GM18861 (cell line): ENCODE measurements at regions not wholly inside any gene's neighbourhood (a gene's known extent, or its start where the extent isn't known, plus 50 kb on each side); places are given as distances from the start of the nearest gene placed in this dataset.
"Not testable (repeated sequence)": the region's sequence is repeated elsewhere in the genome, so short reads cannot be mapped to it uniquely, and the experiment has no call there.

Experiments
- ATAC-seq: cut with Tn5 transposase; IDR thresholded peaks from one replicate; pipeline ENCODE4 v1.9.1; 2021; ENCODE audit not compliant: unreplicated experiment

GRCh38 chr1:189117072-189117770 lies 1360.4 kb downstream of the BRINP3 start:
- no peak for ATAC-seq

GRCh38 chr1:189121941-189122340 lies 1355.7 kb downstream of the BRINP3 start:
- ATAC-seq: no peak

DNA sequence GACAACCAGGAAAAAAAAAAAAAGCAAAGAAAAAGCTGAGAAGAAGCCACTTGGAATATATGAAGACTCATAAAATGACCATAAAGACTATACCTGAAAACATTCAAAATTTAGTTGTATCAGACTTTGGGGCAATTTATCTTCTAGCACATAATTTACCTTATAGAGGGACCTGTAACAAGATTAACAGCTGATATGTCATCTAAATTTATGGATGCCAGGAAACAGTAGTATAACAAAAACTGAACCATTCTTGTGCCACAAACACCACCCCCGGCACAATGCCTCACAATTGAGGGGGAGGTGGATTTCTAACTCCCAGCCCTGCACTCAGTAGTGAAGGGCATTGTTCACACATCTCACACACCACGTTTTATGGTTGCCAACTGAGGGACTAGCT lies 1352.0 kb downstream of the BRINP3 start:
- no peak for ATAC-seq

- ATAC-seq: no peak
Observed at GRCh38 chr1:189131576-189131975, 1346.1 kb downstream of the BRINP3 start.

GRCh38 chr1:189139748-189140147 lies 1337.9 kb downstream of the BRINP3 start:
- ATAC-seq: not testable (repeated sequence)

DNA sequence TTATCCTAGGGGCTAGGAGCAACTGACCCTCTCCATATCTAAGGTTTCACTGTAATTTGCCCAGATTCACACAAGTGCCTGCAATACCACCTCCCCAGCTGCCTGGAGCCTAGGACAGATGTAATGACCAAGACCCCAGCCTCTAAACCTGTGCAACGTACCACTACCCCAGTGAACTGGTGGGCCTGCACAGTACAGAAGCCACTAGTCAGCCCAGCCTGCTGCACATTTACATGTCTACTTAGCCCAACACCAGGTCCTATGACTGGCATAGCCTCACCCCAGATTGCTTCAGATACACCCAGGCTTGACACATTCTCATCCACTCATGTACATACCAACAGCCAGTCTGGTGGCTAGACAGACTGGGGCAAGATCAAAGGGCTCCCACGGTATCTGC lies 1336.6 kb downstream of the BRINP3 start:
- no peak for ATAC-seq

- ATAC-seq: no peak
Observed at GRCh38 chr1:189149547-189150375, 1327.9 kb downstream of the BRINP3 start.

DNA sequence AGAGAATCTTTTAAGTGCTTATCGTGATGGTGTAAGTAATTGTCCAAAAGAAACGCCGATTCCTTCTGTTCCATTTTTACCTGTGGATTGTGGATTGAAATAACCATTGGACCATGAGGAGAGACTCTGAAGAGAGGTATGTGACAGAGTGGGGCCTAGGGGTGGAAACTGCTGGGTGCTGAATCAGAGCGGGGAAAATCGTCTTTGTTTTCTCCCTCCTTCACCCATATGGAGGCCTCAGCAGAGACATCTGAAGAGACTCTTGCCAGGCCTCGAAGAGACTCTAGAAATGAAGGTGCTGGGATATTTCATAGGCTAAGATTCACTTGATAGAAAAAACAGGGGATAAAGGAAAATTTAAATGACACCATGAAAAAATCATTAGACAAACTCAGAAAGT lies 1327.0 kb downstream of the BRINP3 start:
- no peak for ATAC-seq

DNA sequence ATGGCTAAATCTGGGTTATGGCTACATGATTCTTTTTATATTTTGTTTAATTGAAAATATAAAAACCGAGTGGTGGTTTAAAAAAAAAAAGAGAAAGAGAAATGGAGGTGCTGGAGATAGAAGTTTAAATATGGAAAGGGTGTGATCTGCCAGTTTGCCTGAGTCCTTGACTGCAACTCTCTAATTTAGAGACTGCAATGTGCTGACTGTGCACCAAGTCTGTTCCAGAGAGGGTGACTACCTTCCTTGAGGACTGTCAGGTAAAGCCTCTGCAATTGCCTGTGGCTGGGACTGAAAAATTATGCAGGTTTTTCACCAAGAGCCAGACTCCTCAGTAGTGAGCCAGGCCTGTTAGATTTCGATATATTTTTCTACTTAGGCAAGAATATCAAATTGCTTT lies 1326.3 kb downstream of the BRINP3 start:
- no peak for ATAC-seq

DNA sequence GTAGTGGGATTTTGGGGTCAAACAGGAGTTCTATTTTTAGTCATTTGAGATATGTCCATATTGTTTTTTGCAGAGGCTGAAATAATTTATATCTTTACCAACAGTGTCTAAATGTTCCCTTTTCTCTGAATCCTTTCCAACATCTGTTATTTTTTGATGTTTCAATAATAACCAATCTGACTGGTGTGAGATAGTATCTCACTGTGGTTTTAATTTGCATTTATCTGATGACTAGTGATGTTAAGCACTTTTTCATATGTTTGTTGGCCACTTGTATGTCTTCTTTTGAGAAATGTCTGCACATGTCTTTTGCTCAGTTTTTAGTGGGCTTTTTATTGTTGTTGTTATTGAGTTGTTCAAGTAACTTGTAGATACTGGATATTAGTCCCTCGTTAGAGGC lies 1325.0 kb downstream of the BRINP3 start:
- ATAC-seq: no peak

- ATAC-seq: no peak
Observed at GRCh38 chr1:189158155-189158554, 1319.5 kb downstream of the BRINP3 start.

GRCh38 chr1:189175889-189176288 lies 1301.8 kb downstream of the BRINP3 start:
- no peak for ATAC-seq

DNA sequence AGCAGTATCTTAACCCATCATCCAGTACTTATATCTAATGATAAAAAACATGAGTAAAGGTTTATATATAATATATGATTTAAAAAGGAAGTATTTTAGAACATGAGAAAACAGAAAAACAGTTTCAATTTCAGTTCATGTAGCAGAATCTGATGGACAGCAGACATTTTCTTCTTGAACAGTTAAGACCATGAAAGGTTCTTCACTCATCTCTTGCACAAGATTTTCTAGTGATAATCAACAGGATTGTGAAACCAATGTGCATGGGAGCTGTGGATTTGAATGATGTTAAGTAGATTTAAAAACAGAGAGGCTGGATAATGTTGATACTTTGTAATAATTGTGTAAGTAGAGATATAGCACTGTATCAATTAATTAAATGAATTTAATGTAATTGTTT lies 1297.6 kb downstream of the BRINP3 start:
- no peak for ATAC-seq

DNA sequence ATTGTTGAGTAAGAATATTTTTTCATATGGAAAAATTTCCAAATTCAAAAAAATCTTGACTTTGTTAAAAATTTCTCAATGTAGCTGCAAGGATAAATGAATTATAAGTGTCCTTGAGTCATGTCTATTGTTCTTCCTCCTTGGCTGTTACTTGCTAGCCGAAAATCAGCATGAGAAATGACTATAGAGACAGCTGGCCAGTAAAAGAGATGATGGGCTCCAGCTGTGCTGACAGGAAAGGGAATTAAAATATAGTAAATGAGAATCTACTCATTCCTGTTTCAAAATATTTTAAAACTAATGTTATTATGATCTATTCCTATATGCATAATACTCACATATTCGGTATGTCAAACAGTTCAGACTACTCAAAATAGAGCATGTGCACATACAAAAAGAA lies 1292.6 kb downstream of the BRINP3 start:
- no peak for ATAC-seq

- ATAC-seq: no peak
Observed at GRCh38 chr1:189192741-189193520, 1284.7 kb downstream of the BRINP3 start.

DNA sequence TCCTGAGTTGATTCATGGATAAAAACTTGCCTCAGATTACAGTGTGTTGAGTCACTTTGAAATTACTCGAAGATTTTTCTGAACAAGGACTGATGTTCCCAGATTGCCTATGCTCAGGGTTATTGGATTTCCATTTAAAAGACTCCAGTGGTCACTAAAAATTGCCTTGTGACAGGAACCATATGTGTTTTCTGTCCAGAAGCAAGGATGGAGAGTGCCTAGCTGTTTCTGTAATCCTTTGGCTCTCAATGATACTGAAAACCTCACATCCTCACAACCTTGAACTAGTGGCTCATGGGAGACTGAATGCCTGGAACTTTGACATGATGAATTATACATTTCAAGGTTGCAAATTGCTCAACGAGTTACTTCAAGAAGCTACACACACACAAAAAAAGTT lies 1271.8 kb downstream of the BRINP3 start:
- no peak for ATAC-seq

DNA sequence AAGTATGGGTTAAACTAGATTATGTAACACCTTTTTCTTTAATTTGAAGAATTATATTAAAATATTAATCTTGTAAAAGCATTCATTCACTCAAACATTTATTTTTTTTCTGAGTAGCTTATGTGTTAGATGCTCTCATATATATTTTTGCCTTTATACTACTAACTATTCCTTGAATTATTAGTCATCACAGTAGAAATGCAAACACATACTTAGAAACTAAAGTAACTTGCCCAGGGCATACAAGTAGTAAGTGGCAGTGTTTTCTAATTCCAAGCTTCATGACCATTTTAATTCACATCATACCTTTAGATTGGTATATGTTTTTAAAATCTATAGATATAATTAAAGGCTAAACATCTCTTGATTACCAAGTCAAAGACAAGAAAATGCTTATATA lies 1271.0 kb downstream of the BRINP3 start:
- ATAC-seq: no peak

GRCh38 chr1:189211742-189212141 lies 1265.9 kb downstream of the BRINP3 start:
- ATAC-seq: no peak

DNA sequence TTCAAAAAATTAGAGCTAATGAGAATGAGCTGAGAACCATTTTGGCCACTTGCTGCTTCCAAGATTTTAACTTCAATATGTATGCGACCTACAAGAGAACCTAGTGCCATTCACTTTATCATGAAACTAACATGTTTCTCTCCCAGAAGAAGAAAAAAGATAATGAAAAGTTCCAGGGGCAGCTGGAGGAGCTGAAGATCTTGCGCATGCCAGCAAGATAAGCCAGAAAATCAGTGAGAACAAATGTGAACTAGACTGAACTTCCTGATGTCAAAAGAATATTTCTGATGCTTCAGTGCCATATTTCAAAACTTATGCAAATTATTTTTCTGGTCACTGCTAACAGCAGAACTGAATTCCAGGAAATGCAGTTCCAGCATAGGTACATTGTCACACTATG lies 1265.1 kb downstream of the BRINP3 start:
- no peak for ATAC-seq

GRCh38 chr1:189216886-189217285 lies 1260.8 kb downstream of the BRINP3 start:
- no peak for ATAC-seq

- no peak for ATAC-seq
Observed at GRCh38 chr1:189217646-189218045, 1260.0 kb downstream of the BRINP3 start.

DNA sequence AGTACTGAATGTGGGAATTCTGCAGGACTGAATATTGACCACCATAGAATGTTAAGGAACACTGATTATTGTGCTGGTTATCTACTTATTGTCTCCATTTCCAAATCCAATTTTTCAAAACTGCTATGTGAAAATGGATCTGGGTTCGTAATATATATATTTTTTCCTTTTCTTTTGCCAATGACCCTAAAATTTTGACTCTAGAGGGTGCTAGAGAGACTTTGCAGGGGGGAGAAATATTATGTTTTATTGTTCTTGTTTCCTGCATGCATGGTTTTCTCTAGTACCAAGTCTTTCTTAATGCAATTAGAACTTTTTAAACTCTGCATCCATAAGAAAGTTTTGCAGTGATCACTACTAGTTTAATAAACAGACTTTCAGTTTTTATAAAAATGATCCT lies 1256.9 kb downstream of the BRINP3 start:
- no peak for ATAC-seq
